ENCODE measurements at regions not wholly inside any gene's neighbourhood (a gene's known extent, or its start where the extent isn't known, plus 50 kb on each side); places are given as distances from the start of the nearest gene placed in this dataset.

GRCh38 chr11:114918286-114918685, 240.0 kb downstream of the NXPE2 start:
- peaks cover 25% of the 10 kb centered on the region for H3K9me3 Mint-ChIP-seq (ENCODE audit: low read depth, unreplicated experiment)
- intact Hi-C loops (cut with micrococcal nuclease; ENCODE audit: unreplicated experiment), result no loop called here
- no peaks in the 10 kb centered on the region for H3K4me1 Mint-ChIP-seq (ENCODE audit: low read depth, unreplicated experiment)
- no TSS peak for BruUV-seq (replicated peaks)
- no peaks in the 10 kb centered on the region for H3K36me3 Mint-ChIP-seq (ENCODE audit: insufficient read depth, unreplicated experiment)
- CTCF ChIA-PET, result no interaction called here
- no peak for DNase-seq
- no peak for TF ChIP-seq CTCF (IDR thresholded peaks at IDR 0.05; ENCODE audit: unreplicated experiment)
- no peak overlapping the region for H3K4me3 Mint-ChIP-seq (ENCODE audit: low read depth, unreplicated experiment)
- no peak overlapping the region for H3K27ac Mint-ChIP-seq (ENCODE audit: unreplicated experiment)
- H3K27me3 Mint-ChIP-seq (ENCODE audit: unreplicated experiment), result no peaks in the 10 kb centered on the region

GRCh38 chr11:114921697-114922096, 243.4 kb downstream of the NXPE2 start:
- H3K4me3 Mint-ChIP-seq (ENCODE audit: low read depth, unreplicated experiment), result no peak overlapping the region
- H3K4me1 Mint-ChIP-seq (ENCODE audit: low read depth, unreplicated experiment), result no peaks in the 10 kb centered on the region
- intact Hi-C loops (cut with micrococcal nuclease; ENCODE audit: unreplicated experiment), result no loop called here
- CTCF ChIA-PET, result no interaction called here
- no peak for TF ChIP-seq CTCF (IDR thresholded peaks at IDR 0.05; ENCODE audit: unreplicated experiment)
- H3K9me3 Mint-ChIP-seq (ENCODE audit: low read depth, unreplicated experiment), result peaks cover 23% of the 10 kb centered on the region
- DNase-seq, result no peak
- no TSS peak for BruUV-seq (replicated peaks)
- no peaks in the 10 kb centered on the region for H3K27me3 Mint-ChIP-seq (ENCODE audit: unreplicated experiment)
- H3K36me3 Mint-ChIP-seq (ENCODE audit: insufficient read depth, unreplicated experiment), result no peaks in the 10 kb centered on the region
- no peak overlapping the region for H3K27ac Mint-ChIP-seq (ENCODE audit: unreplicated experiment)

GRCh38 chr11:114924042-114924441, 245.7 kb downstream of the NXPE2 start:
- intact Hi-C loops (cut with micrococcal nuclease; ENCODE audit: unreplicated experiment), result no loop called here
- DNase-seq, result no peak
- no peaks in the 10 kb centered on the region for H3K27me3 Mint-ChIP-seq (ENCODE audit: unreplicated experiment)
- no peaks in the 10 kb centered on the region for H3K4me1 Mint-ChIP-seq (ENCODE audit: low read depth, unreplicated experiment)
- H3K9me3 Mint-ChIP-seq (ENCODE audit: low read depth, unreplicated experiment), result peaks cover 25% of the 10 kb centered on the region
- no peaks in the 10 kb centered on the region for H3K36me3 Mint-ChIP-seq (ENCODE audit: insufficient read depth, unreplicated experiment)
- H3K4me3 Mint-ChIP-seq (ENCODE audit: low read depth, unreplicated experiment), result no peak overlapping the region
- no peak overlapping the region for H3K27ac Mint-ChIP-seq (ENCODE audit: unreplicated experiment)
- CTCF ChIA-PET, result no interaction called here
- TF ChIP-seq CTCF (IDR thresholded peaks at IDR 0.05; ENCODE audit: unreplicated experiment), result no peak
- BruUV-seq (replicated peaks), result no TSS peak

GRCh38 chr11:114925591-114925990, 247.3 kb downstream of the NXPE2 start:
- TF ChIP-seq CTCF (IDR thresholded peaks at IDR 0.05; ENCODE audit: unreplicated experiment), result no peak
- CTCF ChIA-PET, result no interaction called here
- Mint-ChIP-seq H3K4me1 (ENCODE audit: low read depth, unreplicated experiment) (no peaks in the 10 kb centered on the region), H3K27ac (ENCODE audit: unreplicated experiment) (no peak overlapping the region), H3K36me3 (ENCODE audit: insufficient read depth, unreplicated experiment) (no peaks in the 10 kb centered on the region), H3K4me3 (ENCODE audit: low read depth, unreplicated experiment) (no peak overlapping the region), H3K9me3 (ENCODE audit: low read depth, unreplicated experiment) (peaks cover 21% of the 10 kb centered on the region), H3K27me3 (ENCODE audit: unreplicated experiment) (no peaks in the 10 kb centered on the region)
- intact Hi-C loops (cut with micrococcal nuclease; ENCODE audit: unreplicated experiment), result no loop called here
- BruUV-seq (replicated peaks), result no TSS peak
- no peak for DNase-seq
